NT2/D1 (cell line): ENCODE measurements at regions not wholly inside any gene's neighbourhood (a gene's known extent, or its start where the extent isn't known, plus 50 kb on each side); places are given as distances from the start of the nearest gene placed in this dataset.

Experiments
- YY1 ChIP-seq: IDR thresholded peaks from 2 replicates; pipeline ENCODE4 v1.6.1; 2011; ENCODE audit not compliant: insufficient read length, insufficient read depth
- ZNF274 ChIP-seq: IDR thresholded peaks from 2 replicates; pipeline ENCODE4 v1.6.1; 2011; ENCODE audit warnings: mild to moderate bottlenecking, low read depth, low read length

DNA sequence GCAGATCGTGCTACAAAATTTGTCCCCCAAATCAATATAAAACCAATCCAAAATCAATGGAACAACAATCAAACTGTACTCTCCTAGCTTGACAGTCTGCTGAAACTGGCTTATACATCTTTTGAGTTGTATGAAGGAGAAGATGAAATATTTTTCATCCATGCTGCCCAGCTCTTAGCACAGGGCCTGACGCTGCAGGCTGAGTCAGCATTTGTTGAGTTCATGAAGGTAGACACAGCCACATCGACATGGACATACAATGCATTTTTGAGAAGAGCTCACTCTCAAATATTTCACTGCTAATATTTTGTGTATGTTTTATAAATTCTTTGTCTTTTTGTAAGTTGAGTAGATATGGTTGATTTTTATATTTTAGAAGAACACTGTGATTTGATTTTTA lies 327.3 kb downstream of the OTOL1 start:
- TF ChIP-seq YY1, result no peak
- no peak for TF ChIP-seq ZNF274
